KOPT-K1 (cell line): ENCODE measurements at regions not wholly inside any gene's neighbourhood (a gene's known extent, or its start where the extent isn't known, plus 50 kb on each side); places are given as distances from the start of the nearest gene placed in this dataset.

ENCODE experiments used
- H3K27ac ChIP-seq: fragments of 200-600 bp; sonication (generic); 2 replicates; pipeline ENCODE4 v1.5.1; 2016; ENCODE audit warnings: antibody characterized with exemption, mild to moderate bottlenecking, low read depth, low read length; ENCODE audit not compliant: poor library complexity, severe bottlenecking
- H3K36me3 ChIP-seq: fragments of 200-600 bp; sonication (generic); 2 replicates; pipeline ENCODE4 v1.5.1; 2017; ENCODE audit warnings: antibody characterized with exemption, mild to moderate bottlenecking, low read length, moderate library complexity; ENCODE audit not compliant: insufficient read depth
- H3K9me3 ChIP-seq: fragments of 200-600 bp; sonication (generic); 2 replicates; pipeline ENCODE4 v1.5.1; 2017; ENCODE audit warnings: antibody characterized with exemption, low read length, mild to moderate bottlenecking; ENCODE audit not compliant: insufficient read depth, poor library complexity, severe bottlenecking

- Histone ChIP-seq H3K27ac (no peak overlapping the region), H3K36me3 (no peaks in the 10 kb centered on the region), H3K9me3 (no peaks in the 10 kb centered on the region)
These were observed 76.9 kb upstream of the KLF3 start for GRCh38 chr4:38587106-38587505.

GRCh38 chr4:38590046-38590445 lies 74.0 kb upstream of the KLF3 start:
- H3K9me3 ChIP-seq: no peaks in the 10 kb centered on the region
- H3K27ac ChIP-seq: no peak overlapping the region
- no peaks in the 10 kb centered on the region for H3K36me3 ChIP-seq

GRCh38 chr4:38591617-38592337 lies 72.2 kb upstream of the KLF3 start:
- Histone ChIP-seq H3K27ac (no peak overlapping the region), H3K36me3 (no peaks in the 10 kb centered on the region)

GRCh38 chr4:38598489-38598888 lies 65.5 kb upstream of the KLF3 start:
- Histone ChIP-seq H3K27ac (no peak overlapping the region), H3K9me3 (no peaks in the 10 kb centered on the region)

More at GRCh38 chr4:38591617-38592337, 72.2 kb upstream of the KLF3 start:
- no peaks in the 10 kb centered on the region for H3K9me3 ChIP-seq

GRCh38 chr4:38600575-38600974 lies 63.4 kb upstream of the KLF3 start:
- Histone ChIP-seq H3K27ac (no peak overlapping the region), H3K9me3 (no peaks in the 10 kb centered on the region), H3K36me3 (no peaks in the 10 kb centered on the region)

More at GRCh38 chr4:38598489-38598888, 65.5 kb upstream of the KLF3 start:
- no peaks in the 10 kb centered on the region for H3K36me3 ChIP-seq

GRCh38 chr4:38601244-38601915 lies 62.6 kb upstream of the KLF3 start:
- Histone ChIP-seq H3K27ac (no peak overlapping the region), H3K9me3 (no peaks in the 10 kb centered on the region), H3K36me3 (no peaks in the 10 kb centered on the region)

- H3K27ac ChIP-seq: no peak overlapping the region
- no peaks in the 10 kb centered on the region for H3K9me3 ChIP-seq
- H3K36me3 ChIP-seq: no peaks in the 10 kb centered on the region
These were observed 62.1 kb upstream of the KLF3 start for GRCh38 chr4:38601916-38602291.

- Histone ChIP-seq H3K36me3 (no peaks in the 10 kb centered on the region), H3K27ac (no peak overlapping the region), H3K9me3 (no peaks in the 10 kb centered on the region)
These were observed 60.3 kb upstream of the KLF3 start for GRCh38 chr4:38603652-38604051.

GRCh38 chr4:38605181-38605752 lies 58.7 kb upstream of the KLF3 start:
- Histone ChIP-seq H3K36me3 (no peaks in the 10 kb centered on the region), H3K27ac (no peak overlapping the region), H3K9me3 (no peaks in the 10 kb centered on the region)

GRCh38 chr4:38605753-38606586 lies 58.0 kb upstream of the KLF3 start:
- Histone ChIP-seq H3K9me3 (no peaks in the 10 kb centered on the region), H3K27ac (no peak overlapping the region), H3K36me3 (no peaks in the 10 kb centered on the region)

GRCh38 chr4:38606587-38606905 lies 57.5 kb upstream of the KLF3 start:
- no peaks in the 10 kb centered on the region for H3K36me3 ChIP-seq
- H3K27ac ChIP-seq: no peak overlapping the region
- no peaks in the 10 kb centered on the region for H3K9me3 ChIP-seq

GRCh38 chr4:38609614-38610013 lies 54.4 kb upstream of the KLF3 start:
- no peaks in the 10 kb centered on the region for H3K36me3 ChIP-seq
- no peaks in the 10 kb centered on the region for H3K9me3 ChIP-seq
- no peak overlapping the region for H3K27ac ChIP-seq

GRCh38 chr4:38610521-38610920 lies 53.5 kb upstream of the KLF3 start:
- Histone ChIP-seq H3K9me3 (no peaks in the 10 kb centered on the region), H3K36me3 (no peaks in the 10 kb centered on the region), H3K27ac (no peak overlapping the region)

GRCh38 chr4:38610966-38611431 lies 53.0 kb upstream of the KLF3 start:
- Histone ChIP-seq H3K27ac (no peak overlapping the region), H3K9me3 (no peaks in the 10 kb centered on the region), H3K36me3 (no peaks in the 10 kb centered on the region)

GRCh38 chr4:38611676-38612075 lies 52.3 kb upstream of the KLF3 start:
- no peaks in the 10 kb centered on the region for H3K9me3 ChIP-seq
- no peaks in the 10 kb centered on the region for H3K36me3 ChIP-seq
- no peak overlapping the region for H3K27ac ChIP-seq
